Lung (tissue), 11 donors: ENCODE measurements at regions not wholly inside any gene's neighbourhood (a gene's known extent, or its start where the extent isn't known, plus 50 kb on each side); places are given as distances from the start of the nearest gene placed in this dataset.

Experiments
- ATAC-seq: fragments of 200-7000 bp; cut with Tn5 transposase; one replicate; pipeline ENCODE4 v1.9.1; 2020; ENCODE audit warnings: moderate number of reproducible peaks; ENCODE audit not compliant: insufficient read depth, low FRiP score
- DNase-seq, 3 donors: peaks; one replicate each; pipeline ENCODE4 v3.0.0-alpha.2; 2013 to 2017
- H3K27ac ChIP-seq, 2 donors: one replicate each; pipeline ENCODE4 v1.5.1; 2013; ENCODE audit warnings: mild to moderate bottlenecking in 2 of 2, moderate library complexity in 2 of 2, control low read depth in 1 of 2, inconsistent platforms in 1 of 2, low read depth in 1 of 2, low read length in 1 of 2
- H3K27me3 ChIP-seq, 3 donors: one replicate each; pipeline ENCODE4 v1.5.1; 2013; ENCODE audit warnings: low read length in 2 of 3; ENCODE audit not compliant: control insufficient read depth in 3 of 3, insufficient read depth in 3 of 3
- H3K36me3 ChIP-seq, 4 donors: one replicate each; pipeline ENCODE4 v1.5.1; 2013; ENCODE audit warnings: low read length in 4 of 4, mild to moderate bottlenecking in 1 of 4, moderate library complexity in 1 of 4; ENCODE audit not compliant: control insufficient read depth in 4 of 4, insufficient read depth in 4 of 4
- H3K4me1 ChIP-seq, 5 donors: one replicate each; pipeline ENCODE4 v1.5.1; 2013; ENCODE audit warnings: low read length in 5 of 5, mild to moderate bottlenecking in 2 of 5, moderate library complexity in 1 of 5; ENCODE audit not compliant: control insufficient read depth in 5 of 5, insufficient read depth in 5 of 5
- H3K4me3 ChIP-seq: one replicate; pipeline ENCODE4 v1.5.1; 2013; ENCODE audit warnings: mild to moderate bottlenecking, control low read depth, moderate library complexity
- H3K9ac ChIP-seq, 2 donors: one replicate each; pipeline ENCODE4 v1.5.1; 2013; ENCODE audit warnings: low read length in 2 of 2, control low read depth in 1 of 2; ENCODE audit not compliant: insufficient read depth in 1 of 2
- H3K9me3 ChIP-seq, 4 donors: one replicate each; pipeline ENCODE4 v1.5.1; 2013; ENCODE audit warnings: low read length in 3 of 4, mild to moderate bottlenecking in 1 of 4, moderate library complexity in 1 of 4; ENCODE audit not compliant: control insufficient read depth in 4 of 4, insufficient read depth in 3 of 4
- CTCF ChIP-seq: IDR thresholded peaks from 2 replicates; pipeline ENCODE4 v1.5.1; 2012; ENCODE audit warnings: mild to moderate bottlenecking; ENCODE audit errors: control extremely low read depth, extremely low read depth
- WGBS, 2 donors: extraction: QIAGEN DNeasy Blood & Tissue Kit; methylation state at CpG; one replicate each; pipeline ENCODE4 v1.1.7; 2013; 5-methylcytosine and 5-hydroxymethylcytosine counted together
- donor health status: control.
- donor health status: control.
- donor health status: Bipolar disorder and iron deficiency.
- donor health status: healthy.
- donor health status: DM: yes; HTN: yes; CAD: no.

GRCh38 chr3:139157161-139157932 is 112.7 kb upstream of the PRR23C start:
- no peak for TF ChIP-seq CTCF
- no peak for DNase-seq
- no peak overlapping the region for H3K27ac ChIP-seq
- ATAC-seq: no peak
- H3K27me3 ChIP-seq: no peaks in the 10 kb centered on the region
- no peaks in the 10 kb centered on the region for H3K9me3 ChIP-seq
- H3K9ac ChIP-seq: no peak overlapping the region
- H3K4me1 ChIP-seq: no peaks in the 10 kb centered on the region
- H3K36me3 ChIP-seq: no peaks in the 10 kb centered on the region
- no peak overlapping the region for H3K4me3 ChIP-seq
- WGBS, 2 donors: 77 to 88% methylated on average over 10 of the region's 10 CpGs

- Histone ChIP-seq H3K9me3 (no peaks in the 10 kb centered on the region), H3K27ac (no peak overlapping the region), H3K36me3 (no peaks in the 10 kb centered on the region), H3K4me1 (no peaks in the 10 kb centered on the region), H3K27me3 (no peaks in the 10 kb centered on the region), H3K4me3 (no peak overlapping the region), H3K9ac (no peak overlapping the region)
- DNase-seq: no peak
- no peak for ATAC-seq
- WGBS, 2 donors: 69 to 70% methylated on average over 3 of the region's 3 CpGs
- no peak for TF ChIP-seq CTCF
Observed at GRCh38 chr3:139159356-139159755, 114.7 kb upstream of the PRR23C start.

GRCh38 chr3:139173372-139174108 is 128.8 kb upstream of the PRR23C start:
- WGBS, 2 donors: 42 to 48% methylated on average over 9 of the region's 9 CpGs
- Histone ChIP-seq H3K4me1 (no peaks in the 10 kb centered on the region), H3K36me3 (no peaks in the 10 kb centered on the region), H3K9me3 (peaks cover 0 to 6% (median 0%) of the 10 kb centered on the region in 4 donors), H3K4me3 (no peak overlapping the region), H3K27ac (no peak overlapping the region), H3K27me3 (no peaks in the 10 kb centered on the region), H3K9ac (peak overlapping the region; percentile 34 to 49)
- no peak for TF ChIP-seq CTCF
- DNase-seq: peak in 2 of 3 donors; percentile 35 to 58
- ATAC-seq: peak; percentile 62
